H1 (cell line): ENCODE measurements at regions not wholly inside any gene's neighbourhood (a gene's known extent, or its start where the extent isn't known, plus 50 kb on each side); places are given as distances from the start of the nearest gene placed in this dataset.

Source experiments
- CBX5 ChIP-seq: fragments of 300-800, 300-1000 bp; sonication (generic); IDR thresholded peaks from 2 replicates; pipeline ENCODE4 v1.7.1; 2016; ENCODE audit warnings: antibody characterized with exemption, low read length, low read depth

GRCh38 chr14:61950340-61950739 lies 188.1 kb downstream of the SNAPC1 start (continued):
- TF ChIP-seq CBX5: no peak
